Vagina (tissue), 2 donors: ENCODE measurements at regions not wholly inside any gene's neighbourhood (a gene's known extent, or its start where the extent isn't known, plus 50 kb on each side); places are given as distances from the start of the nearest gene placed in this dataset.

Source experiments
- DNase-seq, 2 donors: peaks; one replicate each; pipeline ENCODE4 v3.0.0-alpha.2; 2017; ENCODE audit errors: extremely low spot score in 2 of 2
- H3K27ac ChIP-seq: fragments of 200-600 bp; sonication (generic); one replicate; pipeline ENCODE4 v1.5.1; 2019
- H3K27me3 ChIP-seq: fragments of 200-600 bp; sonication (generic); one replicate; pipeline ENCODE4 v1.5.1; 2019
- H3K36me3 ChIP-seq, 2 donors: fragments of 200-600 bp; sonication (generic); one replicate each; pipeline ENCODE4 v1.5.1; 2017 to 2019
- H3K4me1 ChIP-seq: fragments of 200-600 bp; sonication (generic); one replicate; pipeline ENCODE4 v1.5.1; 2019
- H3K4me3 ChIP-seq, 2 donors: fragments of 200-600 bp; sonication (generic); 1 replicate in 1 of 2; 2 replicates in 1 of 2; pipeline ENCODE4 v1.5.1; 2016 to 2019
- H3K9me3 ChIP-seq: fragments of 200-600 bp; sonication (generic); one replicate; pipeline ENCODE4 v1.5.1; 2019
- POLR2A ChIP-seq, 2 donors: fragments of 450-650 bp; IDR thresholded peaks; one replicate each; pipeline ENCODE4 v1.6.1; 2017; ENCODE audit warnings: antibody characterized with exemption in 2 of 2, mild to moderate bottlenecking in 2 of 2, moderate library complexity in 2 of 2
- POLR2AphosphoS5 ChIP-seq, 2 donors: sonication (generic); formaldehyde crosslinking; IDR thresholded peaks; one replicate each; pipeline ENCODE4 v1.9.0; 2017; ENCODE audit warnings: antibody characterized with exemption in 2 of 2, mild to moderate bottlenecking in 2 of 2, low read depth in 1 of 2; ENCODE audit not compliant: insufficient read depth in 1 of 2
- intact Hi-C: fragments of 100-400 bp; cut with DNase I; formaldehyde crosslinking; loops from one replicate; pipeline ENCODE4 v1.15.1; 2023
- TF ChIP-seq, protein P1 (sequence below), 3 experiments: fragments of 450-650 bp in 2 of 3; fragments of 200-600 bp in 1 of 3; sonication (generic) in 1 of 3; IDR thresholded peaks; one replicate each; pipeline ENCODE4 v1.5.1; 2017 to 2019; ENCODE audit warnings: antibody characterized with exemption in 3 of 3, mild to moderate bottlenecking in 2 of 3, moderate library complexity in 2 of 3

DNA sequence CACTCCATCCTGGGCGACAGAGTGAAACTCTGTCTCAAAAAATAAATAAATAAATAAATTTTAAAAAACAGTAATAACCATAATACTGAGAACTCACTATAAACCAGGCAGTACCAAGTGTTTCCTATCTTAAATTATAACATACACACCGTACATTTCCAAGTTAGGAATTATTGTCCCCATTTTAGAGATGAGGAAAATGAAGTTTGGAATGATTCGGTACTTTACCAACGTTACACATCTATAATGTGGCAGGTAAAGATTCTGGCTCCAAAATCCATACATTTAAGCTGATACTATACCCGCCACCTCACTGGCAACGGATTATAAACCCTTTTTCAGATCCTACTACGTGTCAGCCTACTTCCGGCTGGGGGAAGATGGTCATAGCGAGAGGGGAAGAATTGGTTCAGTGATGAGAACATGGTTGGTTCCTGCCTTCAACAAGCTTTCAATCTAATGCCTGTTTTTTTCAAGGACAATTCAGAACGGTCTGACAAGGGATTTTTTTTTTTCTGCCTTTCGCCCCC is 105.9 kb upstream of the ATF7IP start:
- no peak for TF ChIP-seq POLR2AphosphoS5 (IDR thresholded peaks at IDR 0.05; ENCODE audit: insufficient read depth in 1 of 2, low read depth in 1 of 2)
- no peak for DNase-seq
- H3K27ac ChIP-seq = peak overlapping the region; percentile 88
- intact Hi-C loops = loop anchor here (5.0 kb wide), 1 partner anchor 108 kb away; the partner anchor contains the start of gene ATF7IP
- no peaks in the 10 kb centered on the region for H3K27me3 ChIP-seq
- H3K36me3 ChIP-seq = no peaks in the 10 kb centered on the region
- no peaks in the 10 kb centered on the region for H3K9me3 ChIP-seq
- no peak overlapping the region for H3K4me3 ChIP-seq
- H3K4me1 ChIP-seq = peaks cover 57% of the 10 kb centered on the region

DNA sequence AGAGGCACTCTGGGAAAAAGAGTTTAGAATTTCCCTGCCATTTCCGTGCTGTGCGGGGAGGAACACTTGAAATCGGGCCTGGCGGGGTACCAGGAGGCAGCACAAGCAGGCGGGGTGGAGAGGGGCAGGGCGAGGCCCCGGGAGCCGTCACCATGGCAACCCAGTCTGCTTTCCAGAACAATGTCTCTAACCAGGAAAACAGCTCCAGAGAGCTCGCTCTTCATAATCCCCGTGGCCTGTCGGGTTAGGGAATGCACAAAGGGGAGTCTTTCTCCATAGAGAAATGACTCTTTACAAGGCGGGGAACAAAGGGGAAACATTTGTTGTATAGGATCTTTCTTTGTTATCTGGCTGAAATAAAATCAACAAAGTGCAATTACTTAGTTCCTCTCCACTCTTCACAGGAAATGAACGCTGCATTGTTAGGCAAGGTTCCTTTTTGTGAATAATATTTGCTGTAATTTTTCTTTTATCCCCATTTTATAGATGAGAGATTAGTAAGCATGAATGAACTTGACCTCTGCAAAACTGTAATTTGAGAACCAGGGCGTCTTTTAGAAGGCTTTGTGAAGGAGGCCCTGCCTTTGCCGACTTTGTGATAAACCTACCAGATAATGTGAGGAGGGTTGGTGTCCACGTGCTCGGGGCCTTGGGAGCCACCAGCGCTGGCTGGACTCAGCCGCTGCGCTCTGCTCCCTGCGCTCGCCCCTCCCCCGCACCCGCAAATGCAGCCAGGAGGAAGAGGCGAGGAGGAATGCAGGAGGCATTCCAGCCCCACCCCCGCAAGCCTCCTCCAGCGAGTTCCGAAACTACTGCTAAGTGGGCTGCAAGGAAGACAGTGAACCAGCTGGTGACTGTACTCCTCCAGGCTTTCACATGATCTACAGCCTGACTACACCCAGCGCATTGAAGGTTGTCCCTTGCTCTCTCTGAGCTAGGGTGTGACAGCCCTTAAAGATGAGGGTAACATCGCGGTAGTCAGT is 105.2 kb upstream of the ATF7IP start:
- no peaks in the 10 kb centered on the region for H3K27me3 ChIP-seq
- intact Hi-C loops = no loop called here
- peaks cover 57% of the 10 kb centered on the region for H3K4me1 ChIP-seq
- peak in 1 of 2 donors; percentile 72 for TF ChIP-seq POLR2AphosphoS5 (IDR thresholded peaks at IDR 0.05; ENCODE audit: insufficient read depth in 1 of 2, low read depth in 1 of 2)
- TF ChIP-seq, protein P1, sequence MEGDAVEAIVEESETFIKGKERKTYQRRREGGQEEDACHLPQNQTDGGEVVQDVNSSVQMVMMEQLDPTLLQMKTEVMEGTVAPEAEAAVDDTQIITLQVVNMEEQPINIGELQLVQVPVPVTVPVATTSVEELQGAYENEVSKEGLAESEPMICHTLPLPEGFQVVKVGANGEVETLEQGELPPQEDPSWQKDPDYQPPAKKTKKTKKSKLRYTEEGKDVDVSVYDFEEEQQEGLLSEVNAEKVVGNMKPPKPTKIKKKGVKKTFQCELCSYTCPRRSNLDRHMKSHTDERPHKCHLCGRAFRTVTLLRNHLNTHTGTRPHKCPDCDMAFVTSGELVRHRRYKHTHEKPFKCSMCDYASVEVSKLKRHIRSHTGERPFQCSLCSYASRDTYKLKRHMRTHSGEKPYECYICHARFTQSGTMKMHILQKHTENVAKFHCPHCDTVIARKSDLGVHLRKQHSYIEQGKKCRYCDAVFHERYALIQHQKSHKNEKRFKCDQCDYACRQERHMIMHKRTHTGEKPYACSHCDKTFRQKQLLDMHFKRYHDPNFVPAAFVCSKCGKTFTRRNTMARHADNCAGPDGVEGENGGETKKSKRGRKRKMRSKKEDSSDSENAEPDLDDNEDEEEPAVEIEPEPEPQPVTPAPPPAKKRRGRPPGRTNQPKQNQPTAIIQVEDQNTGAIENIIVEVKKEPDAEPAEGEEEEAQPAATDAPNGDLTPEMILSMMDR (IDR thresholded peaks at IDR 0.05) = no peak
- H3K36me3 ChIP-seq = no peaks in the 10 kb centered on the region
- peak overlapping the region; percentile 88 for H3K27ac ChIP-seq
- peak overlapping the region; percentile 20 to 25 for H3K4me3 ChIP-seq
- no peaks in the 10 kb centered on the region for H3K9me3 ChIP-seq
- peak in 1 of 2 donors; percentile 93 for DNase-seq

DNA sequence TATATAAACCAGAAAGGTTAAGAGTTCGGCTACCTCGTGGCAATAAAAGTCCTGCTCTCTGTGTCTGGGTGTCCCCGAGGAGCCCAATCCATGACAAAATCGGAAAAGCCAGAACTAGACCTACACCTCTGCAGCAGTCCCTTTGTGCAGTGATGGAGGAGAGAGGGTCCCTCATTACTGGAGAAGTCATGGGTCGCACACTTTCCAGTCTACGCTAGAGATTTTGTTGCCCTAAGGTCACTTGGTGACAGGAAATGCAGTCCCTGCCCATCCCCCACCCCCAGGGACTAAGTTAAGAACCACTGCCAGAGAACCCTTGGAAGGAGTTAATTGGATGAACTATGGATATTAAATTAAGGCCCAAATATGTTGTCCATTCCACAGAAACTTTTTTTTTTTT is 104.4 kb upstream of the ATF7IP start:
- peak overlapping the region; percentile 20 to 25 for H3K4me3 ChIP-seq

GRCh38 chr12:14261861-14262260 is 103.6 kb upstream of the ATF7IP start:
- TF ChIP-seq POLR2AphosphoS5 (IDR thresholded peaks at IDR 0.05; ENCODE audit: insufficient read depth in 1 of 2, low read depth in 1 of 2) (no peak), POLR2A (IDR thresholded peaks at IDR 0.05) (no peak)
- TF ChIP-seq, protein P1 (IDR thresholded peaks at IDR 0.05) = no peak
- intact Hi-C loops = no loop called here

More for the DNA sequence above, 104.4 kb upstream of the ATF7IP start:
- no peaks in the 10 kb centered on the region for H3K27me3 ChIP-seq
- intact Hi-C loops = no loop called here
- no peak for DNase-seq
- no peaks in the 10 kb centered on the region for H3K36me3 ChIP-seq
- TF ChIP-seq POLR2A (IDR thresholded peaks at IDR 0.05) (no peak), POLR2AphosphoS5 (IDR thresholded peaks at IDR 0.05; ENCODE audit: insufficient read depth in 1 of 2, low read depth in 1 of 2) (no peak)
- TF ChIP-seq, protein P1 (IDR thresholded peaks at IDR 0.05) = no peak
- peak overlapping the region; percentile 88 for H3K27ac ChIP-seq
- peaks cover 54% of the 10 kb centered on the region for H3K4me1 ChIP-seq
- no peaks in the 10 kb centered on the region for H3K9me3 ChIP-seq

DNA sequence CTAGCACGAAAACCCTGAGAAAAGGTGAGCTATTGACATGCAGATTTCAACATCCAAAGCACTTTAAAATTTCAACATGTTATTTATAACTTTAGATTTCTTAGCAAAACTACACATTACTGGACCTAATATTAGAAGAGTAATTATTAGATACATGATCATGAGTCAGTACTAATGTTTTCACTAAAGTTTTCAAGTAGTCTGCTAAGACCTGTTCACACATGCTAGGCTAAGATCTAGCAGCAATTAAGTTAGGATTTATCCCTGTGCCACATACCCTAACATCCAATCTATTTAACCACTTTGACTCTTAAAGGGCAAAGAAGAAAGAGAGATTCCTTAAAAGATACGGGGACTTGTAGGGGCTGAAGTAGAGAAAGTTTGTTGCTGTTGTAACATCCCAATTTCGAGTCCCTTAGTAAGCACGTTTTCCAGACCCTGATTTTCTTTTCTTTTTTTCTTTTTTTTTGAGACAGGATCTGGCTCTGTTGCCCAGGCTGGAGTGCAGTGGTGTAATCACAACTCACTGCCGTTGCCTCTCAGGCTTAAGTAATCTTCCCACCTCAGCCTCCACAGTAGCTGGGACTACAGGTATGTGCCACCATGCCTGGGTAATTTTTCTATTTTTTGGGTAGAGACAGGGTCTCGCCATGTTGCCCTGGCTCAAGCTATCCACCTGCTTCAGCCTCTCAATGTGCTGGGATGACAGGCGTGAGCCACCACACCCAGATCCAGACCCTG is 102.5 kb upstream of the ATF7IP start:
- Histone ChIP-seq H3K27ac (no peak overlapping the region), H3K4me1 (peaks cover 39% of the 10 kb centered on the region), H3K9me3 (no peaks in the 10 kb centered on the region), H3K4me3 (no peak overlapping the region), H3K36me3 (no peaks in the 10 kb centered on the region), H3K27me3 (no peaks in the 10 kb centered on the region)
- DNase-seq = no peak
- no peak for TF ChIP-seq POLR2AphosphoS5 (IDR thresholded peaks at IDR 0.05; ENCODE audit: insufficient read depth in 1 of 2, low read depth in 1 of 2)
- TF ChIP-seq, protein P1 (IDR thresholded peaks at IDR 0.05) = no peak
- TF ChIP-seq POLR2A (IDR thresholded peaks at IDR 0.05) = no peak
- intact Hi-C loops = no loop called here

More at GRCh38 chr12:14261861-14262260, 103.6 kb upstream of the ATF7IP start:
- DNase-seq = no peak
- Histone ChIP-seq H3K4me1 (peaks cover 49% of the 10 kb centered on the region), H3K4me3 (no peak overlapping the region), H3K9me3 (no peaks in the 10 kb centered on the region), H3K27ac (peak overlapping the region; percentile 88), H3K27me3 (no peaks in the 10 kb centered on the region), H3K36me3 (no peaks in the 10 kb centered on the region)
